Fibroblast of lung (primary cell): ENCODE measurements at regions not wholly inside any gene's neighbourhood (a gene's known extent, or its start where the extent isn't known, plus 50 kb on each side); places are given as distances from the start of the nearest gene placed in this dataset.

Experiments
- DNase-seq, 2 donors: peaks; one replicate each; pipeline versions ENCODE4 v3.0.0 to v3.0.0-alpha.2; 2010; ENCODE audit warnings: low read depth in 2 of 2
- H2AFZ ChIP-seq: 2 replicates; pipeline ENCODE4 v1.5.1; 2012; ENCODE audit warnings: low read length, control low read depth, inconsistent platforms
- H3K27ac ChIP-seq: 2 replicates; pipeline ENCODE4 v1.5.1; 2011; ENCODE audit warnings: low read length, control low read depth; ENCODE audit not compliant: insufficient read depth
- H3K27me3 ChIP-seq: 2 replicates; pipeline ENCODE4 v1.5.1; 2011; ENCODE audit warnings: mild to moderate bottlenecking, low read length; ENCODE audit not compliant: control insufficient read depth, insufficient read depth
- H3K36me3 ChIP-seq: 2 replicates; pipeline ENCODE4 v1.5.1; 2011; ENCODE audit warnings: low read length; ENCODE audit not compliant: control insufficient read depth, insufficient read depth
- H3K4me1 ChIP-seq: 2 replicates; pipeline ENCODE4 v1.5.1; 2011; ENCODE audit warnings: low read length; ENCODE audit not compliant: control insufficient read depth, insufficient read depth; ENCODE audit errors: extremely low read depth
- H3K4me2 ChIP-seq: 2 replicates; pipeline ENCODE4 v1.5.1; 2011; ENCODE audit warnings: low read length, control low read depth; ENCODE audit not compliant: insufficient read depth; ENCODE audit errors: extremely low read depth
- H3K4me3 ChIP-seq, 4 experiments: fragments of 200-600 bp in 1 of 4; sonication (generic) in 1 of 4; replicated peaks in 1 of 4; 2 replicates each; pipeline ENCODE4 v1.5.1; 2011 to 2016; ENCODE audit warnings: low read length in 4 of 4, low read depth in 3 of 4, mild to moderate bottlenecking in 3 of 4, control low read depth in 2 of 4, inconsistent platforms in 1 of 4, mixed read lengths in 1 of 4; ENCODE audit not compliant: insufficient read depth in 1 of 4; ENCODE audit errors: control extremely low read depth in 1 of 4
- H3K79me2 ChIP-seq: 2 replicates; pipeline ENCODE4 v1.5.1; 2012; ENCODE audit warnings: mild to moderate bottlenecking, low read length, inconsistent platforms; ENCODE audit not compliant: control insufficient read depth, insufficient read depth
- H3K9ac ChIP-seq: 2 replicates; pipeline ENCODE4 v1.5.1; 2011; ENCODE audit warnings: mild to moderate bottlenecking, low read length, control low read depth; ENCODE audit not compliant: insufficient read depth
- H3K9me3 ChIP-seq: 2 replicates; pipeline ENCODE4 v1.5.1; 2012; ENCODE audit warnings: low read depth, low read length; ENCODE audit not compliant: control insufficient read depth, insufficient read depth
- H4K20me1 ChIP-seq: 2 replicates; pipeline ENCODE4 v1.5.1; 2011; ENCODE audit warnings: low read length; ENCODE audit not compliant: control insufficient read depth, insufficient read depth; ENCODE audit errors: extremely low read depth
- CTCF ChIP-seq, 2 donors: IDR thresholded peaks in 1 of 2; conservative IDR thresholded peaks in 1 of 2; 1 replicate in 1 of 2; 2 replicates in 1 of 2; pipeline ENCODE4 v1.5.1; 2011 to 2012; ENCODE audit warnings: low read length in 2 of 2, control low read depth in 1 of 2, inconsistent platforms in 1 of 2, low read depth in 1 of 2, mild to moderate bottlenecking in 1 of 2
- EZH2 ChIP-seq: IDR thresholded peaks from 2 replicates; pipeline ENCODE4 v1.5.1; 2012; ENCODE audit warnings: low read length, control low read depth, mild to moderate bottlenecking; ENCODE audit errors: missing control alignments

DNA sequence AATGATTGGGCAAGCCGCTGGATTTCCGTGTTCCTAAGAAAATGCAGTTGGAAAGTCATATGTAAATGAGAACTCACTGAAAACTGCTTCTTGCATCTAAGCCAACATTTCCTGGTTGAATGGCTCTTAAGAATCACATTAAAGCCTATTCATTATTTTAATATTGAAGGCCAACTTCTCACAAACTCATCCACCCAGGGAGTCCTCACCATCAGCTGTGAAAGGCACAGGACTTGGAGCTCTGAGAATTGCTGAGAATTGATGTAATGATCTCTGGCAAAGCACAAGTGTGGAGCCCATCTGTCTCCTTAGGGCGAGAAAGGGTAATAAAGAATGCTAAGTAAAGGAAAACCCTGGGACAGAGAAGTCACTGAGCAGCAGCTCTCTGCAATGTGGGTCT is 55.9 kb upstream of the APCDD1 start:
- TF ChIP-seq CTCF (conservative IDR thresholded peaks at IDR 0.05 in 1 of 2, IDR thresholded peaks at IDR 0.05 in 1 of 2; ENCODE audit: low read depth in 1 of 2, low read length in 2 of 2) (no peak), EZH2 (no peak)
- no peak overlapping the region for H3K4me2 ChIP-seq
- no peaks in the 10 kb centered on the region for H3K36me3 ChIP-seq
- H4K20me1 ChIP-seq, result no peaks in the 10 kb centered on the region
- no peaks in the 10 kb centered on the region for H3K4me1 ChIP-seq
- peak in 1 of 2 donors; percentile 53 for DNase-seq
- no peak overlapping the region for H3K9ac ChIP-seq
- H3K79me2 ChIP-seq, result no peaks in the 10 kb centered on the region
- no peak overlapping the region for H3K4me3 ChIP-seq
- H3K27ac ChIP-seq, result no peak overlapping the region
- no peak overlapping the region for H2AFZ ChIP-seq
- H3K9me3 ChIP-seq, result no peaks in the 10 kb centered on the region
- no peaks in the 10 kb centered on the region for H3K27me3 ChIP-seq

DNA sequence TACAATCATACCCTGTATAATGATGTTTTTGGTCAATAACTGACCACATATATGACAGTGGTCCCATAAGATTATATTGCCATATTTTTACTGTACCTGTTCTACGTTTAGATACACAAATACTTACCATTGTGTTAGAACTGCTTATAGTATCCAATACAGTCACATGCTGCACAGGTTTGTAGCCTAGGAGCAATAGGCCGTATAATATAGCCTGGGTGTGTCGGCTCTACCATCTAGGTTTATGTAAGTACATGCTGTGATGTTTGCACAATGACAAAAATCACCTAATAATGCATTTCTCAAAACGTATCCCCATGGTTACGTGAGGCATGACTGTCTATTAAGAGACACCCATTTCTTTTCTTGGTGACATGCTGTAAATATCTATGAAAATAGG is 55.0 kb upstream of the APCDD1 start:
- no peak overlapping the region for H2AFZ ChIP-seq
- H3K4me2 ChIP-seq, result no peak overlapping the region
- H3K36me3 ChIP-seq, result no peaks in the 10 kb centered on the region
- H3K4me3 ChIP-seq, result no peak overlapping the region
- DNase-seq, result no peak
- no peaks in the 10 kb centered on the region for H3K4me1 ChIP-seq
- no peaks in the 10 kb centered on the region for H3K79me2 ChIP-seq
- H3K27me3 ChIP-seq, result no peaks in the 10 kb centered on the region
- H4K20me1 ChIP-seq, result no peaks in the 10 kb centered on the region
- TF ChIP-seq EZH2, result no peak
- TF ChIP-seq CTCF (conservative IDR thresholded peaks at IDR 0.05 in 1 of 2, IDR thresholded peaks at IDR 0.05 in 1 of 2; ENCODE audit: low read depth in 1 of 2, low read length in 2 of 2), result no peak
- no peak overlapping the region for H3K27ac ChIP-seq
- H3K9ac ChIP-seq, result no peak overlapping the region
- H3K9me3 ChIP-seq, result no peaks in the 10 kb centered on the region

GRCh38 chr18:10400534-10401307 is 53.7 kb upstream of the APCDD1 start:
- H3K9ac ChIP-seq, result no peak overlapping the region
- TF ChIP-seq CTCF (conservative IDR thresholded peaks at IDR 0.05 in 1 of 2, IDR thresholded peaks at IDR 0.05 in 1 of 2; ENCODE audit: low read depth in 1 of 2, low read length in 2 of 2) (no peak), EZH2 (no peak)
- no peaks in the 10 kb centered on the region for H3K4me1 ChIP-seq
- H3K9me3 ChIP-seq, result no peaks in the 10 kb centered on the region
- H2AFZ ChIP-seq, result peak overlapping the region; percentile 12
- H3K27me3 ChIP-seq, result no peaks in the 10 kb centered on the region
- H4K20me1 ChIP-seq, result no peaks in the 10 kb centered on the region
- no peak for DNase-seq
- no peak overlapping the region for H3K4me2 ChIP-seq
- no peak overlapping the region for H3K27ac ChIP-seq
- H3K79me2 ChIP-seq, result no peaks in the 10 kb centered on the region
- H3K36me3 ChIP-seq, result no peaks in the 10 kb centered on the region
- H3K4me3 ChIP-seq, result no peak overlapping the region
